Panc1 (cell line): ENCODE measurements at regions not wholly inside any gene's neighbourhood (a gene's known extent, or its start where the extent isn't known, plus 50 kb on each side); places are given as distances from the start of the nearest gene placed in this dataset.

Experiments
- CTCF ChIP-seq: fragments of 450-650 bp; IDR thresholded peaks from 2 replicates; pipeline ENCODE4 v1.5.1; 2017; ENCODE audit warnings: mild to moderate bottlenecking
- POLR2AphosphoS5 ChIP-seq: IDR thresholded peaks from 2 replicates; pipeline ENCODE4 v1.6.1; 2012; ENCODE audit warnings: mild to moderate bottlenecking, low read depth, low read length, moderate library complexity
- REST ChIP-seq, 2 experiments: IDR thresholded peaks; 2 replicates each; pipeline ENCODE4 v1.6.1; 2011 to 2012; ENCODE audit warnings: low read depth in 2 of 2, control low read depth in 1 of 2, low read length in 1 of 2, mild to moderate bottlenecking in 1 of 2, moderate library complexity in 1 of 2; ENCODE audit not compliant: insufficient read depth in 1 of 2
- SIN3A ChIP-seq: IDR thresholded peaks from 2 replicates; pipeline ENCODE4 v1.6.1; 2012; ENCODE audit warnings: low read depth, mild to moderate bottlenecking, low read length, moderate library complexity, borderline replicate concordance; ENCODE audit not compliant: insufficient read depth
- TCF7L2 ChIP-seq: IDR thresholded peaks from 2 replicates; pipeline ENCODE4 v1.6.1; 2011; ENCODE audit warnings: mild to moderate bottlenecking, low read depth, low read length, inconsistent platforms

GRCh38 chr5:5037674-5038073 lies 102.5 kb upstream of the ADAMTS16 start:
- TF ChIP-seq REST (IDR thresholded peaks at IDR 0.05; ENCODE audit: insufficient read depth in 1 of 2, low read depth in 2 of 2, low read length in 1 of 2) = no peak
- TF ChIP-seq CTCF = no peak
- TF ChIP-seq SIN3A = no peak
- TF ChIP-seq POLR2AphosphoS5 = no peak
- no peak for TF ChIP-seq TCF7L2
